ENCODE measurements at regions not wholly inside any gene's neighbourhood (a gene's known extent, or its start where the extent isn't known, plus 50 kb on each side); places are given as distances from the start of the nearest gene placed in this dataset.
A peak's percentile ranks its signal among the peaks of the same experiment; 100 is the strongest.

DNA sequence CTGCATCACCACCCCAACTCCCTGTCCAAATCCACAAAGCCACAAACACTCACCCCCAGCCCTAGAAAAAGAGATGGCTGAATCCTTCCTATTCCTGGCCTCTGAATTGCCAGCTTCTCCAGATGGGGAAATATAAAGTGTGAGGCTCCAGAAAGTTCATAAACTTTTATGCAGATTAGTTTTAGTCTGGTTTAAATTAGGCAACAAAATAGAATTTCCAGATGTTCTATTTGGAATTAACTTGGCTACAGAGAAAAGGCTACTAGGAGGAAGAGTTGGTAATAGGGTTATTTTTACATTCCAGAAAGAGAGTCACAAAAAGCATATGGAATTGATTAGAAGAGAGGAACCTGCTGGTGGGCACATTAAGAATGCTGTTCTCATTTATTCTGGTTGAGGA, 56.0 kb downstream of the EN1 start:
- FAIRE-seq (no peak), DNase-seq (ENCODE audit: low read depth) (peak; percentile 20)
- no peak for TF ChIP-seq EZH2 (IDR thresholded peaks at IDR 0.05; ENCODE audit: insufficient read depth, low read length)
- TF ChIP-seq, protein P1, sequence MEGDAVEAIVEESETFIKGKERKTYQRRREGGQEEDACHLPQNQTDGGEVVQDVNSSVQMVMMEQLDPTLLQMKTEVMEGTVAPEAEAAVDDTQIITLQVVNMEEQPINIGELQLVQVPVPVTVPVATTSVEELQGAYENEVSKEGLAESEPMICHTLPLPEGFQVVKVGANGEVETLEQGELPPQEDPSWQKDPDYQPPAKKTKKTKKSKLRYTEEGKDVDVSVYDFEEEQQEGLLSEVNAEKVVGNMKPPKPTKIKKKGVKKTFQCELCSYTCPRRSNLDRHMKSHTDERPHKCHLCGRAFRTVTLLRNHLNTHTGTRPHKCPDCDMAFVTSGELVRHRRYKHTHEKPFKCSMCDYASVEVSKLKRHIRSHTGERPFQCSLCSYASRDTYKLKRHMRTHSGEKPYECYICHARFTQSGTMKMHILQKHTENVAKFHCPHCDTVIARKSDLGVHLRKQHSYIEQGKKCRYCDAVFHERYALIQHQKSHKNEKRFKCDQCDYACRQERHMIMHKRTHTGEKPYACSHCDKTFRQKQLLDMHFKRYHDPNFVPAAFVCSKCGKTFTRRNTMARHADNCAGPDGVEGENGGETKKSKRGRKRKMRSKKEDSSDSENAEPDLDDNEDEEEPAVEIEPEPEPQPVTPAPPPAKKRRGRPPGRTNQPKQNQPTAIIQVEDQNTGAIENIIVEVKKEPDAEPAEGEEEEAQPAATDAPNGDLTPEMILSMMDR (IDR thresholded peaks at IDR 0.05; ENCODE audit: insufficient read depth, low read depth, low read length): no peak
- H3K36me3 ChIP-seq (ENCODE audit: insufficient read depth, low read length): no peaks in the 10 kb centered on the region
- H3K36me3 Mint-ChIP-seq (ENCODE audit: low read depth, unreplicated experiment): no peaks in the 10 kb centered on the region
- no peak overlapping the region for H3K4me3 ChIP-seq (ENCODE audit: insufficient read depth, low read depth, low read length)
- no peak overlapping the region for H3K4me2 ChIP-seq (ENCODE audit: low read length)
- H3K4me1 Mint-ChIP-seq (ENCODE audit: low read depth, unreplicated experiment): peaks cover 5% of the 10 kb centered on the region
- H3K9me3 Mint-ChIP-seq (ENCODE audit: unreplicated experiment): peaks cover 4% of the 10 kb centered on the region
- no peak overlapping the region for H3K4me3 Mint-ChIP-seq (ENCODE audit: unreplicated experiment)
- H3K9me3 ChIP-seq (ENCODE audit: insufficient read depth, low read depth, low read length): no peaks in the 10 kb centered on the region
- no peak overlapping the region for H3K27ac ChIP-seq (ENCODE audit: low read depth, low read length)
- H3K27ac Mint-ChIP-seq (ENCODE audit: unreplicated experiment): peak overlapping the region; percentile 44
- peaks cover 74% of the 10 kb centered on the region for H3K27me3 Mint-ChIP-seq (ENCODE audit: low read depth, unreplicated experiment)
- H3K9ac ChIP-seq (ENCODE audit: low read length): no peak overlapping the region
- no peaks in the 10 kb centered on the region for H3K79me2 ChIP-seq (ENCODE audit: insufficient read depth, low read length)
- H3K27me3 ChIP-seq (ENCODE audit: insufficient read depth, low read length): peaks cover 7% of the 10 kb centered on the region
- no peak overlapping the region for H2AFZ ChIP-seq (ENCODE audit: low read depth, low read length)
- H3K4me1 ChIP-seq (ENCODE audit: insufficient read depth, low read length): no peaks in the 10 kb centered on the region
- no peaks in the 10 kb centered on the region for H4K20me1 ChIP-seq (ENCODE audit: insufficient read depth, low read length)

- H3K27me3 Mint-ChIP-seq (ENCODE audit: low read depth, unreplicated experiment): peaks cover 59% of the 10 kb centered on the region
- DNase-seq (ENCODE audit: low read depth) (peak; percentile 6), FAIRE-seq (no peak)
- H3K27ac ChIP-seq (ENCODE audit: low read depth, low read length): no peak overlapping the region
- H3K36me3 ChIP-seq (ENCODE audit: insufficient read depth, low read length): no peaks in the 10 kb centered on the region
- H3K9ac ChIP-seq (ENCODE audit: low read length): no peak overlapping the region
- no peak overlapping the region for H3K4me3 ChIP-seq (ENCODE audit: insufficient read depth, low read depth, low read length)
- no peaks in the 10 kb centered on the region for H3K9me3 Mint-ChIP-seq (ENCODE audit: unreplicated experiment)
- no peaks in the 10 kb centered on the region for H3K36me3 Mint-ChIP-seq (ENCODE audit: low read depth, unreplicated experiment)
- peaks cover 7% of the 10 kb centered on the region for H3K27me3 ChIP-seq (ENCODE audit: insufficient read depth, low read length)
- H3K27ac Mint-ChIP-seq (ENCODE audit: unreplicated experiment): no peak overlapping the region
- H3K4me3 Mint-ChIP-seq (ENCODE audit: unreplicated experiment): no peak overlapping the region
- H2AFZ ChIP-seq (ENCODE audit: low read depth, low read length): no peak overlapping the region
- H3K9me3 ChIP-seq (ENCODE audit: insufficient read depth, low read depth, low read length): no peaks in the 10 kb centered on the region
- no peaks in the 10 kb centered on the region for H3K4me1 ChIP-seq (ENCODE audit: insufficient read depth, low read length)
- H3K4me1 Mint-ChIP-seq (ENCODE audit: low read depth, unreplicated experiment): peaks cover 5% of the 10 kb centered on the region
- no peaks in the 10 kb centered on the region for H4K20me1 ChIP-seq (ENCODE audit: insufficient read depth, low read length)
- no peaks in the 10 kb centered on the region for H3K79me2 ChIP-seq (ENCODE audit: insufficient read depth, low read length)
- TF ChIP-seq, protein P1 (IDR thresholded peaks at IDR 0.05; ENCODE audit: insufficient read depth, low read depth, low read length): no peak
- TF ChIP-seq EZH2 (IDR thresholded peaks at IDR 0.05; ENCODE audit: insufficient read depth, low read length): no peak
- H3K4me2 ChIP-seq (ENCODE audit: low read length): no peak overlapping the region
Observed at GRCh38 chr2:118786746-118787145, 60.7 kb downstream of the EN1 start.

- Histone ChIP-seq H3K9me3 (ENCODE audit: insufficient read depth, low read depth, low read length) (no peaks in the 10 kb centered on the region), H3K4me2 (ENCODE audit: low read length) (no peak overlapping the region), H4K20me1 (ENCODE audit: insufficient read depth, low read length) (no peaks in the 10 kb centered on the region), H3K27ac (ENCODE audit: low read depth, low read length) (no peak overlapping the region), H3K79me2 (ENCODE audit: insufficient read depth, low read length) (no peaks in the 10 kb centered on the region), H3K4me1 (ENCODE audit: insufficient read depth, low read length) (no peaks in the 10 kb centered on the region), H3K36me3 (ENCODE audit: insufficient read depth, low read length) (no peaks in the 10 kb centered on the region), H3K4me3 (ENCODE audit: insufficient read depth, low read depth, low read length) (no peak overlapping the region), H3K27me3 (ENCODE audit: insufficient read depth, low read length) (peaks cover 11% of the 10 kb centered on the region), H2AFZ (ENCODE audit: low read depth, low read length) (no peak overlapping the region), H3K9ac (ENCODE audit: low read length) (no peak overlapping the region)
- Mint-ChIP-seq H3K36me3 (ENCODE audit: low read depth, unreplicated experiment) (no peaks in the 10 kb centered on the region), H3K9me3 (ENCODE audit: unreplicated experiment) (peaks cover 3% of the 10 kb centered on the region), H3K27me3 (ENCODE audit: low read depth, unreplicated experiment) (peaks cover 51% of the 10 kb centered on the region), H3K27ac (ENCODE audit: unreplicated experiment) (no peak overlapping the region), H3K4me1 (ENCODE audit: low read depth, unreplicated experiment) (no peaks in the 10 kb centered on the region), H3K4me3 (ENCODE audit: unreplicated experiment) (no peak overlapping the region)
- DNase-seq (ENCODE audit: low read depth) (no peak), FAIRE-seq (no peak)
- TF ChIP-seq EZH2 (IDR thresholded peaks at IDR 0.05; ENCODE audit: insufficient read depth, low read length): no peak
- TF ChIP-seq, protein P1 (IDR thresholded peaks at IDR 0.05; ENCODE audit: insufficient read depth, low read depth, low read length): no peak
Observed at GRCh38 chr2:118784860-118785259, 62.6 kb downstream of the EN1 start.
